Prostate gland (tissue), 2 donors: ENCODE measurements at regions not wholly inside any gene's neighbourhood (a gene's known extent, or its start where the extent isn't known, plus 50 kb on each side); places are given as distances from the start of the nearest gene placed in this dataset.

Experiments used
- DNase-seq: peaks from one replicate; pipeline ENCODE4 v3.0.0-alpha.2; 2019; ENCODE audit warnings: low spot score
- H3K27ac ChIP-seq, 2 donors: fragments of 200-600 bp; sonication (generic); 2 replicates each; pipeline ENCODE4 v1.5.1; 2017 to 2019
- H3K27me3 ChIP-seq: fragments of 200-600 bp; sonication (generic); replicated peaks from 2 replicates; pipeline ENCODE4 v1.5.1; 2019; ENCODE audit not compliant: insufficient read depth
- H3K36me3 ChIP-seq, 2 donors: fragments of 200-600 bp; sonication (generic); 1 replicate in 1 of 2; 2 replicates in 1 of 2; pipeline versions ENCODE4 v1.5.1 to v1.8.1; 2017 to 2019
- H3K4me1 ChIP-seq: fragments of 200-600 bp; sonication (generic); replicated peaks from 2 replicates; pipeline ENCODE4 v1.5.1; 2019
- H3K4me3 ChIP-seq, 2 donors: fragments of 200-600 bp; sonication (generic); 2 replicates each; pipeline ENCODE4 v1.5.1; 2017 to 2019
- H3K9me3 ChIP-seq: fragments of 200-600 bp; sonication (generic); 2 replicates; pipeline ENCODE4 v1.5.1; 2017
- CTCF ChIP-seq, 4 experiments: fragments of 200-600 bp in 2 of 4; fragments of 450-650 bp in 2 of 4; sonication (generic) in 2 of 4; IDR thresholded peaks; 1 replicate in 3 of 4; 2 replicates in 1 of 4; pipeline ENCODE4 v1.5.1; 2016 to 2019; ENCODE audit warnings: antibody characterized with exemption in 4 of 4, mild to moderate bottlenecking in 2 of 4, moderate library complexity in 2 of 4
- POLR2A ChIP-seq: fragments of 450-650 bp; IDR thresholded peaks from one replicate; pipeline ENCODE4 v1.6.1; 2016; ENCODE audit warnings: antibody characterized with exemption, mild to moderate bottlenecking
- POLR2AphosphoS5 ChIP-seq: sonication (generic); formaldehyde crosslinking; IDR thresholded peaks from one replicate; pipeline ENCODE4 v1.6.1; 2017; ENCODE audit warnings: antibody characterized with exemption
- WGBS: methylation state at CpG from one replicate; pipeline ENCODE4 v1.1.5; 2018; 5-methylcytosine and 5-hydroxymethylcytosine counted together
- intact Hi-C: fragments of 100-400 bp; cut with DNase I; formaldehyde crosslinking; loops from one replicate; pipeline ENCODE4 v1.14.2; 2022

- Histone ChIP-seq H3K36me3 (no peaks in the 10 kb centered on the region), H3K27me3 (no peaks in the 10 kb centered on the region), H3K27ac (no peak overlapping the region), H3K9me3 (no peaks in the 10 kb centered on the region), H3K4me1 (no peaks in the 10 kb centered on the region), H3K4me3 (no peak overlapping the region)
- WGBS = 7% methylated on average over 3 of the region's 3 CpGs
- DNase-seq = no peak
- TF ChIP-seq POLR2A (no peak), POLR2AphosphoS5 (no peak), CTCF (IDR thresholded peaks at IDR 0.05) (no peak)
- intact Hi-C loops = no loop called here
Measured at GRCh38 chr6:115551527-115551926, 509.2 kb downstream of the FRK start.

- 81% methylated on average over 3 of the region's 3 CpGs for WGBS
- DNase-seq = no peak
- no peaks in the 10 kb centered on the region for H3K9me3 ChIP-seq
- intact Hi-C loops = no loop called here
- H3K27ac ChIP-seq = no peak overlapping the region
- no peaks in the 10 kb centered on the region for H3K27me3 ChIP-seq
- TF ChIP-seq POLR2AphosphoS5 (no peak), CTCF (IDR thresholded peaks at IDR 0.05) (no peak), POLR2A (no peak)
- no peak overlapping the region for H3K4me3 ChIP-seq
- H3K4me1 ChIP-seq = no peaks in the 10 kb centered on the region
- no peaks in the 10 kb centered on the region for H3K36me3 ChIP-seq
Measured at GRCh38 chr6:115545672-115545986, 515.1 kb downstream of the FRK start.

- Histone ChIP-seq H3K4me1 (no peaks in the 10 kb centered on the region), H3K27me3 (no peaks in the 10 kb centered on the region), H3K9me3 (no peaks in the 10 kb centered on the region), H3K36me3 (no peaks in the 10 kb centered on the region), H3K4me3 (no peak overlapping the region), H3K27ac (no peak overlapping the region)
- no peak for DNase-seq
- TF ChIP-seq POLR2AphosphoS5 = no peak
- no peak for TF ChIP-seq CTCF (IDR thresholded peaks at IDR 0.05)
- TF ChIP-seq POLR2A = no peak
- intact Hi-C loops = no loop called here
- 85% methylated on average over 20 of the region's 23 CpGs for WGBS
Measured at GRCh38 chr6:115544765-115545671, 515.7 kb downstream of the FRK start.

- H3K9me3 ChIP-seq = no peaks in the 10 kb centered on the region
- DNase-seq = no peak
- WGBS = 70% methylated on average over 1 of the region's 1 CpG
- intact Hi-C loops = no loop called here
- no peaks in the 10 kb centered on the region for H3K27me3 ChIP-seq
- TF ChIP-seq POLR2A (no peak), POLR2AphosphoS5 (no peak), CTCF (IDR thresholded peaks at IDR 0.05) (no peak)
- H3K4me1 ChIP-seq = no peaks in the 10 kb centered on the region
- H3K4me3 ChIP-seq = no peak overlapping the region
- no peaks in the 10 kb centered on the region for H3K36me3 ChIP-seq
- H3K27ac ChIP-seq = no peak overlapping the region
Measured at GRCh38 chr6:115540077-115540869, 520.4 kb downstream of the FRK start.
